Brain microvascular endothelial cell (primary cell): ENCODE measurements at regions not wholly inside any gene's neighbourhood (a gene's known extent, or its start where the extent isn't known, plus 50 kb on each side); places are given as distances from the start of the nearest gene placed in this dataset.

Experiments
- DNase-seq: peaks from one replicate; pipeline ENCODE4 v3.0.0-alpha.2; 2020
- H3K27ac ChIP-seq: fragments of 250-450 bp; sonication (Bioruptor Pico); 2 replicates; pipeline ENCODE4 v1.5.1; 2020; ENCODE audit warnings: mild to moderate bottlenecking, moderate library complexity
- H3K27me3 ChIP-seq: fragments of 250-450 bp; sonication (Bioruptor Pico); replicated peaks from 2 replicates; pipeline ENCODE4 v1.5.1; 2020; ENCODE audit warnings: mild to moderate bottlenecking
- H3K36me3 ChIP-seq: fragments of 250-450 bp; sonication (Bioruptor Pico); replicated peaks from 2 replicates; pipeline ENCODE4 v1.5.1; 2020; ENCODE audit warnings: mild to moderate bottlenecking
- H3K4me3 ChIP-seq: 2 replicates; pipeline ENCODE4 v1.5.1; 2011; ENCODE audit warnings: low read depth, mild to moderate bottlenecking, control low read depth, low read length, moderate library complexity
- CTCF ChIP-seq: IDR thresholded peaks from 2 replicates; pipeline ENCODE4 v1.5.1; 2011; ENCODE audit warnings: low read depth, mild to moderate bottlenecking, moderate library complexity, low read length, control low read depth, inconsistent platforms; ENCODE audit errors: missing control alignments
- in situ Hi-C: cut with HindIII; loops from 2 replicates; pipeline ENCODE4 v1.10.0; 2017; ENCODE audit warnings: low sequenced_read_pairs, low pct_ligation_motif_present

GRCh38 chr3:69607466-69608305 lies 131.6 kb upstream of the MITF start:
- H3K27ac ChIP-seq = no peak overlapping the region
- H3K27me3 ChIP-seq = no peaks in the 10 kb centered on the region
- in situ Hi-C loops = no loop called here
- DNase-seq = no peak
- no peaks in the 10 kb centered on the region for H3K36me3 ChIP-seq
- H3K4me3 ChIP-seq = no peak overlapping the region
- no peak for TF ChIP-seq CTCF

GRCh38 chr3:69605867-69606266 lies 133.4 kb upstream of the MITF start:
- no peak overlapping the region for H3K27ac ChIP-seq
- TF ChIP-seq CTCF = no peak
- in situ Hi-C loops = no loop called here
- no peaks in the 10 kb centered on the region for H3K27me3 ChIP-seq
- no peak for DNase-seq
- no peaks in the 10 kb centered on the region for H3K36me3 ChIP-seq
- no peak overlapping the region for H3K4me3 ChIP-seq

DNA sequence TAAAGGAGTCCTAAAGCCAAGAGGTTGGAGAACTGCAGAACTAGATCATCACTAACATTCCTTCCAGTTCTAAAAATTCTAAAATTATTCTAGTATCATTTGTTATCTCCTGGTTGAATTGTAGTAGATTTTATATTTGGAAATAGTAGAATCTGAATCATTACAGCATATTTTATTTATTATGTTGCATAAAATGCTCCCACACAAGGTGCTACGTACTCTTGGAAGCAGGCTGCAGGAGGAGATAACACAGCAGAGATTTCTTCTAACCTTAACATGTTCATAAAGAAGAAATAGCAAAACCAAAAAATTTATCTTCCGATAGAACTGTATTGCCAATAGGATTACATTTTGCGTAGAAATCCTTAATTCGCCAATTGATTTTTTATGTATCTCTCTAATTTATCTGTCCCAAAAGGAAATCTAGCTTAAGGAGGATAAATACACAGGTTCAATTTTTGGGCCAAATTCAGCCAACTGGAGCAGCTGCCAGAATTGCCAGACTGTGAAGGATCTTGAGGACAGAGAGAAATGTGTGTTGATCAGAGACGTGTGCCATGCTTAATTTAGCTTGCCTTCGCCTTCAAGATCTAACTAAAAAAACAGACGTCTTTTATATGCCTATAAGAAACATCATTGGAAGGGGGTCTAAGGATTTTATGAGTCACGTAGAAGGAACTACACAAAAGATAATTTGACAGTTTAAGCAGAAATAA lies 134.4 kb upstream of the MITF start:
- Histone ChIP-seq H3K27me3 (no peaks in the 10 kb centered on the region), H3K4me3 (no peak overlapping the region), H3K27ac (no peak overlapping the region), H3K36me3 (no peaks in the 10 kb centered on the region)
- no peak for DNase-seq
- in situ Hi-C loops = no loop called here
- no peak for TF ChIP-seq CTCF

GRCh38 chr3:69602112-69602511 lies 137.2 kb upstream of the MITF start:
- H3K27me3 ChIP-seq = no peaks in the 10 kb centered on the region
- in situ Hi-C loops = no loop called here

GRCh38 chr3:69594286-69594685 lies 145.0 kb upstream of the MITF start:
- Histone ChIP-seq H3K27me3 (no peaks in the 10 kb centered on the region), H3K4me3 (no peak overlapping the region), H3K27ac (no peak overlapping the region), H3K36me3 (no peaks in the 10 kb centered on the region)
- TF ChIP-seq CTCF = no peak
- in situ Hi-C loops = no loop called here
- DNase-seq = no peak

More at GRCh38 chr3:69602112-69602511, 137.2 kb upstream of the MITF start:
- H3K27ac ChIP-seq = no peak overlapping the region
- TF ChIP-seq CTCF = no peak
- DNase-seq = no peak
- H3K36me3 ChIP-seq = no peaks in the 10 kb centered on the region
- no peak overlapping the region for H3K4me3 ChIP-seq
